Large intestine (tissue), 3 donors: ENCODE measurements at regions not wholly inside any gene's neighbourhood (a gene's known extent, or its start where the extent isn't known, plus 50 kb on each side); places are given as distances from the start of the nearest gene placed in this dataset.
"Not testable (repeated sequence)": the region's sequence is repeated elsewhere in the genome, so short reads cannot be mapped to it uniquely, and the experiment has no call there.

Source experiments
- DNase-seq, 2 donors: peaks; one replicate each; pipeline versions ENCODE4 v3.0.0 to v3.0.0-alpha.2; 2013
- H3K27ac ChIP-seq: one replicate; pipeline ENCODE4 v1.5.1; 2013; ENCODE audit warnings: low read length
- H3K27me3 ChIP-seq: 2 replicates; pipeline ENCODE4 v1.6.1; 2013; ENCODE audit warnings: low read length; ENCODE audit not compliant: control insufficient read depth, insufficient read depth
- H3K36me3 ChIP-seq: 2 replicates; pipeline ENCODE4 v1.6.1; 2013; ENCODE audit warnings: low read length; ENCODE audit not compliant: control insufficient read depth, insufficient read depth
- H3K4me1 ChIP-seq: one replicate; pipeline ENCODE4 v1.6.1; 2013; ENCODE audit warnings: low read length; ENCODE audit not compliant: control insufficient read depth, insufficient read depth
- H3K4me3 ChIP-seq: one replicate; pipeline ENCODE4 v1.5.1; 2013; ENCODE audit warnings: low read length
- H3K9me3 ChIP-seq: one replicate; pipeline ENCODE4 v1.6.1; 2013; ENCODE audit warnings: mild to moderate bottlenecking, low read depth, low read length, moderate library complexity; ENCODE audit not compliant: control insufficient read depth
- WGBS: methylation state at CpG from one replicate; pipeline ENCODE4 v1.1.5; 2013; ENCODE audit warnings: low lambda C conversion rate; ENCODE audit not compliant: insufficient coverage; 5-methylcytosine and 5-hydroxymethylcytosine counted together

DNA sequence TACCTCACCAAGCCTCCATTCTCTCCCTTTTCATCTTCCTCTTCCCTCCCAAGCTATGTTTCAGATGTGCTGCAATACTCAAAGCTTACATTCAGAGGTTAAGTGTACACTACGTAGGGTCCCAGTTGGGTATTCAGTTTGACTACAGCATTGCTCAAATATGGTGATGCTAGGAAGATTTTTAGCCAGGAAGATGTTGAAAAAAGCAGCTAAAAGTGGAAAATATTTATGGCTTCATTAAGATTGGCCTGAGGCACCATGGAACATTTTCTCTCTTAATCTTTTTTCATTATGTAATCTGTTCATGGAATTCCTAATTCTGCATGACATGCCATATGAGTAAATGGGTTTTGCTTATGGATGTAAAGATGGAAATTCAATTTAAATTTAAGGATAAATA is 72.0 kb upstream of the ABCB5 start:
- Histone ChIP-seq H3K27me3 (no peaks in the 10 kb centered on the region), H3K4me3 (no peak overlapping the region), H3K4me1 (no peaks in the 10 kb centered on the region), H3K36me3 (no peaks in the 10 kb centered on the region), H3K27ac (no peak overlapping the region), H3K9me3 (no peaks in the 10 kb centered on the region)
- no peak for DNase-seq
- no CpG with 5 or more reads among the region's 1 CpG for WGBS

DNA sequence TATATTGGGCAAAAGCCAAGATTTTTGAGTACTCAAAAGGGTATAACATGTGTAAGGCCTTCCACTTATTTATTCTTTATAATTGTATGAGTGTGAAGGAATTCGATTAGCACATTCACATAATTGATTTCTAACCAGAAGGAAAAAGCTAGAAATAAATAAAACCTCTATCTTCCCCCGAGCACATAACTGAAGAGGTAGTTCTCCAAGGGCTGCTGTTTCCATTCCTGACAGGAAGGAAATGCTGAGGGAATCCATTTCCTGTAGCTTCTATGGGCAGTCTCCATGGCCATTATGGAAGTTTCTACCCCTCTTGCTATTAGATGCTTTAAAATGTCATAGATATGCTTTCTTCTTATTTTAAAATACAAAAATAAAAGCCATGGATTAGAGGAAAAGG is 70.5 kb upstream of the ABCB5 start:
- no CpG with 5 or more reads among the region's 2 CpGs for WGBS
- H3K4me3 ChIP-seq = no peak overlapping the region
- H3K27ac ChIP-seq = no peak overlapping the region
- DNase-seq = no peak
- no peaks in the 10 kb centered on the region for H3K36me3 ChIP-seq
- no peaks in the 10 kb centered on the region for H3K9me3 ChIP-seq
- no peaks in the 10 kb centered on the region for H3K27me3 ChIP-seq
- no peaks in the 10 kb centered on the region for H3K4me1 ChIP-seq

DNA sequence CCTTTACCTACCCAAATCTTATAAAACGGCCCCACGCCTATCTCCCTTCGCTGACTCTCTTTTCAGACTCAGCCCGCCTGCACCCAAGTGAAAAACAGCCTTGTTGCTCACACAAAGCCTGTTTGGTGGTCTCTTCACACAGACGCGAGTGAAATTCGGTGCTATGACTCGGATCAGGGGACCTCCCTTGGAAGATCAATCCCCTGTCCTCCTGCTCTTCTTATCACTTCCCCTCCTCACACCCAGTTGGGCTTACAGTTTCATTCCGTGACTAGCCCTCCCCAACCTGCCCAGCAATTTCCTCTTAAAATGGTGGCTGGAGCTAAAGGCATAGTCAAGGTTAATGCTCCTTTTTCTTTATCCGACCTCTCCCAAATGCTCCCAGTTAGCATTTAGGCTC is 68.5 kb upstream of the ABCB5 start:
- H3K27me3 ChIP-seq, H3K27ac ChIP-seq, H3K4me1 ChIP-seq, H3K36me3 ChIP-seq, H3K4me3 ChIP-seq, DNase-seq, H3K9me3 ChIP-seq: not testable (repeated sequence)
- 88% methylated on average over 5 of the region's 10 CpGs for WGBS

- 40% methylated on average over 1 of the region's 3 CpGs for WGBS
- H3K36me3 ChIP-seq = no peaks in the 10 kb centered on the region
Measured at GRCh38 chr7:20554072-20554471, 61.4 kb upstream of the ABCB5 start.

GRCh38 chr7:20556091-20556490 is 59.4 kb upstream of the ABCB5 start:
- WGBS = 100% methylated on average over 1 of the region's 4 CpGs
- Histone ChIP-seq H3K4me3 (no peak overlapping the region), H3K27ac (no peak overlapping the region), H3K36me3 (no peaks in the 10 kb centered on the region), H3K9me3 (peaks cover 4% of the 10 kb centered on the region), H3K27me3 (no peaks in the 10 kb centered on the region), H3K4me1 (no peaks in the 10 kb centered on the region)
- DNase-seq = no peak

More at GRCh38 chr7:20554072-20554471, 61.4 kb upstream of the ABCB5 start:
- H3K27me3 ChIP-seq = no peaks in the 10 kb centered on the region
- H3K4me1 ChIP-seq = no peaks in the 10 kb centered on the region
- no peak overlapping the region for H3K27ac ChIP-seq
- no peaks in the 10 kb centered on the region for H3K9me3 ChIP-seq
- DNase-seq = no peak
- no peak overlapping the region for H3K4me3 ChIP-seq

- Histone ChIP-seq H3K4me3 (no peak overlapping the region), H3K9me3 (peaks cover 4% of the 10 kb centered on the region), H3K36me3 (no peaks in the 10 kb centered on the region), H3K27ac (no peak overlapping the region), H3K27me3 (no peaks in the 10 kb centered on the region), H3K4me1 (no peaks in the 10 kb centered on the region)
- no peak for DNase-seq
- 100% methylated on average over 1 of the region's 1 CpG for WGBS
Measured at GRCh38 chr7:20557116-20557515, 58.4 kb upstream of the ABCB5 start.

- H3K9me3 ChIP-seq = peaks cover 4% of the 10 kb centered on the region
- H3K27me3 ChIP-seq = no peaks in the 10 kb centered on the region
- no peaks in the 10 kb centered on the region for H3K36me3 ChIP-seq
- no peaks in the 10 kb centered on the region for H3K4me1 ChIP-seq
- WGBS = 88% methylated on average over 1 of the region's 22 CpGs
- no peak overlapping the region for H3K4me3 ChIP-seq
- no peak for DNase-seq
- no peak overlapping the region for H3K27ac ChIP-seq
Measured at GRCh38 chr7:20558963-20559716, 56.3 kb upstream of the ABCB5 start.

- Histone ChIP-seq H3K4me1 (no peaks in the 10 kb centered on the region), H3K27me3 (no peaks in the 10 kb centered on the region), H3K36me3 (no peaks in the 10 kb centered on the region), H3K9me3 (peaks cover 4% of the 10 kb centered on the region), H3K4me3 (no peak overlapping the region), H3K27ac (no peak overlapping the region)
- DNase-seq = no peak
- no CpG with 5 or more reads among the region's 5 CpGs for WGBS
Measured at GRCh38 chr7:20559883-20560282, 55.6 kb upstream of the ABCB5 start.

- peaks cover 4% of the 10 kb centered on the region for H3K9me3 ChIP-seq
- no peak for DNase-seq
Measured at GRCh38 chr7:20560325-20561180, 54.9 kb upstream of the ABCB5 start.

DNA sequence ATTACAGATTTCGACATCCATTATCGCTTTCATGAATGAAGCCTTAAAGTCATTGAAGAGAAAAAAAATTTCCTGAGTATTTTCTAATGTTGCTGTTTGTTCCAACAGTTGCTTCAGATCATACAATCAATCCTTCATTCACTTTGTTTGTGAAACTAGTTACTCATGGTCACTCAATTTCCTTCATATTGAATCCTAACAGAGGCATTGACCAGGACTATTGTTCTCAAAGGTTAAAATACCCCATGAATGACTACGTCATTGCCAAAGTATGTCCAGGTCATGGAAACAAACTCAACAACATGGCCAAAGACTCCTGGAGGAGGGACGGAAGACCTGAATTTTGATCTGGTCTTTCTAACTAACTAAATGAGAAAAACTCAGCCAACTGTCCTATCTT is 54.0 kb upstream of the ABCB5 start:
- WGBS = 38% methylated on average over 2 of the region's 4 CpGs
- no peaks in the 10 kb centered on the region for H3K4me1 ChIP-seq
- DNase-seq = no peak

More at GRCh38 chr7:20560325-20561180, 54.9 kb upstream of the ABCB5 start:
- Histone ChIP-seq H3K4me1 (no peaks in the 10 kb centered on the region), H3K27me3 (no peaks in the 10 kb centered on the region), H3K4me3 (no peak overlapping the region), H3K27ac (no peak overlapping the region), H3K36me3 (no peaks in the 10 kb centered on the region)
- WGBS = no CpG with 5 or more reads among the region's 16 CpGs

More for the DNA sequence above, 54.0 kb upstream of the ABCB5 start:
- peaks cover 4% of the 10 kb centered on the region for H3K9me3 ChIP-seq
- no peaks in the 10 kb centered on the region for H3K36me3 ChIP-seq
- H3K27me3 ChIP-seq = no peaks in the 10 kb centered on the region
- H3K27ac ChIP-seq = no peak overlapping the region
- no peak overlapping the region for H3K4me3 ChIP-seq
